ENCODE measurements at regions not wholly inside any gene's neighbourhood (a gene's known extent, or its start where the extent isn't known, plus 50 kb on each side); places are given as distances from the start of the nearest gene placed in this dataset.

DNA sequence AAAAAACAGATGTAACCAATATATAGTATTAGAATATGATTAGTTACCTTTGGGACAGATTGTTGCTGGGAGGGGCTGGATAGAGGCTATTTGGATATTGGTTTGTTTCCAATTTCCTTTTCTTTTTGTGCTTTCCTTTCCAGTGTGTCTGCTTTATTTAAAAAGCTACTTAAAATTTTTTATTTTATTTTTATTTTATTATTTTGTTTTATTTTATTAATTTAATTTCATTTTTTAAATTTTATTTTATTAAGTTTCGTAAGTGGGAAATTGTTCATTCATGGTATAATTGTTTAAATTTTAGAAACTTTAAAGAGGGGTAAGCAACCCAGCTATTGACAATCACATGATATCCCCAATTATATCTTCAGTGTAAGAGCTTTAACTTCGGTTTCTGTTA lies 2077.0 kb upstream of the PCDH20 start:
- TF ChIP-seq POLR2A (IDR thresholded peaks at IDR 0.05), result no peak
- TF ChIP-seq, protein P1, sequence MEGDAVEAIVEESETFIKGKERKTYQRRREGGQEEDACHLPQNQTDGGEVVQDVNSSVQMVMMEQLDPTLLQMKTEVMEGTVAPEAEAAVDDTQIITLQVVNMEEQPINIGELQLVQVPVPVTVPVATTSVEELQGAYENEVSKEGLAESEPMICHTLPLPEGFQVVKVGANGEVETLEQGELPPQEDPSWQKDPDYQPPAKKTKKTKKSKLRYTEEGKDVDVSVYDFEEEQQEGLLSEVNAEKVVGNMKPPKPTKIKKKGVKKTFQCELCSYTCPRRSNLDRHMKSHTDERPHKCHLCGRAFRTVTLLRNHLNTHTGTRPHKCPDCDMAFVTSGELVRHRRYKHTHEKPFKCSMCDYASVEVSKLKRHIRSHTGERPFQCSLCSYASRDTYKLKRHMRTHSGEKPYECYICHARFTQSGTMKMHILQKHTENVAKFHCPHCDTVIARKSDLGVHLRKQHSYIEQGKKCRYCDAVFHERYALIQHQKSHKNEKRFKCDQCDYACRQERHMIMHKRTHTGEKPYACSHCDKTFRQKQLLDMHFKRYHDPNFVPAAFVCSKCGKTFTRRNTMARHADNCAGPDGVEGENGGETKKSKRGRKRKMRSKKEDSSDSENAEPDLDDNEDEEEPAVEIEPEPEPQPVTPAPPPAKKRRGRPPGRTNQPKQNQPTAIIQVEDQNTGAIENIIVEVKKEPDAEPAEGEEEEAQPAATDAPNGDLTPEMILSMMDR (IDR thresholded peaks at IDR 0.05), result no peak

Measured in prostate gland (tissue), 2 donors.